Heart right ventricle (tissue), 16 donors: ENCODE measurements at regions not wholly inside any gene's neighbourhood (a gene's known extent, or its start where the extent isn't known, plus 50 kb on each side); places are given as distances from the start of the nearest gene placed in this dataset.

ENCODE experiments used
- ATAC-seq, 8 donors: fragments of 200-7000 bp; cut with Tn5 transposase; one replicate each; pipeline ENCODE4 v1.9.1; 2020; ENCODE audit warnings: mild to moderate bottlenecking in 8 of 8, moderate library complexity in 8 of 8, moderate number of reproducible peaks in 1 of 8
- DNase-seq, 2 donors: peaks; one replicate each; pipeline ENCODE4 v3.0.0-alpha.2; 2020
- H3K27ac ChIP-seq, 10 donors: fragments of 200-600 bp; sonication (generic) in 2 of 10; one replicate each; pipeline versions ENCODE4 v1.5.0 to v1.8.0; 2020 to 2022; ENCODE audit warnings: mild to moderate bottlenecking in 3 of 10
- H3K27me3 ChIP-seq, 7 donors: fragments of 200-600 bp; one replicate each; pipeline ENCODE4 v1.8.0; 2021 to 2022; ENCODE audit warnings: mild to moderate bottlenecking in 2 of 7
- H3K36me3 ChIP-seq, 9 donors: fragments of 200-600 bp; sonication (generic) in 1 of 9; one replicate each; pipeline versions ENCODE4 v1.5.0 to v1.8.0; 2020 to 2022; ENCODE audit warnings: mild to moderate bottlenecking in 2 of 9
- H3K4me1 ChIP-seq, 9 donors: fragments of 200-600 bp; sonication (generic) in 1 of 9; one replicate each; pipeline versions ENCODE4 v1.5.0 to v1.8.0; 2020 to 2022; ENCODE audit warnings: mild to moderate bottlenecking in 4 of 9
- H3K4me3 ChIP-seq, 10 donors: fragments of 200-600 bp; sonication (generic) in 2 of 10; one replicate each; pipeline versions ENCODE4 v1.5.0 to v1.8.0; 2020 to 2022; ENCODE audit warnings: mild to moderate bottlenecking in 7 of 10, moderate library complexity in 2 of 10
- H3K9me3 ChIP-seq, 11 donors: fragments of 200-600 bp in 10 of 11; sonication (generic) in 2 of 11; one replicate each; pipeline versions ENCODE4 v1.5.0 to v1.8.0; 2013 to 2022; ENCODE audit warnings: mild to moderate bottlenecking in 2 of 11, control low read depth in 1 of 11, moderate library complexity in 1 of 11
- WGBS, 2 donors: extraction: QIAGEN DNeasy Blood & Tissue Kit; methylation state at CpG; one replicate each; pipeline ENCODE4 v1.1.7; 2013; ENCODE audit warnings: inconsistent platforms in 1 of 2; 5-methylcytosine and 5-hydroxymethylcytosine counted together
- intact Hi-C, 10 donors: fragments of 100-400 bp; cut with DNase I; formaldehyde crosslinking; loops; one replicate each; pipeline versions ENCODE4 v1.11.1 to v1.14.2; 2022
- TF ChIP-seq, protein P1 (sequence below), 9 donors: fragments of 200-600 bp; sonication (generic) in 2 of 9; IDR thresholded peaks; one replicate each; pipeline versions ENCODE4 v1.5.0 to v1.8.0; 2021 to 2022; ENCODE audit warnings: antibody characterized with exemption in 9 of 9, mild to moderate bottlenecking in 5 of 9, moderate library complexity in 1 of 9
- donor health status: Arrhythmogenic right ventricular cardiomyopathy.
- donor health status: ischemic (EF 13 %, LVEDD 7.1; RV severe dilation, severe dysfunction).
- donor health status: healthy with polysubstance abuse.
- donor health status: DM: no; HTN: yes; CAD: no.
- donor health status: DM: no; HTN: no; CAD: no.
- donor health status: ischemic (EF 25% LVEDD 6.9; RV normal size, moderate dysfunction).
- donor health status: ischemic (EF 25% LVEDD 5.7; RV mildly dilated, moderate dysfunction).
- donor health status: healthy.
- donor health status: DM: yes; HTN: yes; CAD: no.
- donor health status: Ischemic cardiomyopathy.
- donor health status: ischemic (EF 35%, LVEDD 5.7; RV mildly dilated, moderate dysfunction).
- donor health status: nonischemic (EF 11% LVEDD 7.7; RV severe dilation, severe dysfunction).
- donor health status: DM: yes; HTN: yes; CAD: no.
- donor health status: PGD.
- donor health status: ischemic (EF 29% LVEDD 5.4; RV normal size, mild dysfunction).
- donor health status: nonischemic (EF 23%, LVEDD 6.1; RV moderate dilation, normal function).

DNA sequence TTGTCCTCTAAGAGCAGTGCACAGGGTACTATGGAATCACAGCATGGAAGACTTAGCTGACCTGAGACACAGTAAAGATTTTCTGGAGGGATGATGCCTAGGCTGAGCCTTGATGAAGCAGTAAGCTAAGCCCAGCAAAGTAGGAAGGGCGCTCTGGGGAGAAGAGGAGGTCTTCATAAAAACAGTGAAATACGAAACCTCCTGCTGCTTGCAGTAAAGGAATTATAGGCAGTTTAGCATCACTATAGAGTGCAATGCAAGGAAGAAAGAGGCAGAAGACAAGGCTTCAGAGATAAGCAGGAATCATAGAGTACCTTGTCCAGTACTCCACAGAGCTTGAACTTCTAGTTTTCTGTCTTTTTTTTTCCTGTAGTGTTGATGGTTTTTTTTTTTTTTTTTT lies 555.7 kb upstream of the CADM1 start:
- Histone ChIP-seq H3K36me3 (no peaks in the 10 kb centered on the region), H3K9me3 (no peaks in the 10 kb centered on the region), H3K4me3 (no peak overlapping the region), H3K4me1 (peaks cover 0 to 13% (median 4%) of the 10 kb centered on the region in 9 donors), H3K27me3 (peaks cover 0 to 16% (median 2%) of the 10 kb centered on the region in 7 donors), H3K27ac (no peak overlapping the region)
- intact Hi-C loops = no loop called here
- ATAC-seq (no peak), DNase-seq (no peak)
- TF ChIP-seq, protein P1, sequence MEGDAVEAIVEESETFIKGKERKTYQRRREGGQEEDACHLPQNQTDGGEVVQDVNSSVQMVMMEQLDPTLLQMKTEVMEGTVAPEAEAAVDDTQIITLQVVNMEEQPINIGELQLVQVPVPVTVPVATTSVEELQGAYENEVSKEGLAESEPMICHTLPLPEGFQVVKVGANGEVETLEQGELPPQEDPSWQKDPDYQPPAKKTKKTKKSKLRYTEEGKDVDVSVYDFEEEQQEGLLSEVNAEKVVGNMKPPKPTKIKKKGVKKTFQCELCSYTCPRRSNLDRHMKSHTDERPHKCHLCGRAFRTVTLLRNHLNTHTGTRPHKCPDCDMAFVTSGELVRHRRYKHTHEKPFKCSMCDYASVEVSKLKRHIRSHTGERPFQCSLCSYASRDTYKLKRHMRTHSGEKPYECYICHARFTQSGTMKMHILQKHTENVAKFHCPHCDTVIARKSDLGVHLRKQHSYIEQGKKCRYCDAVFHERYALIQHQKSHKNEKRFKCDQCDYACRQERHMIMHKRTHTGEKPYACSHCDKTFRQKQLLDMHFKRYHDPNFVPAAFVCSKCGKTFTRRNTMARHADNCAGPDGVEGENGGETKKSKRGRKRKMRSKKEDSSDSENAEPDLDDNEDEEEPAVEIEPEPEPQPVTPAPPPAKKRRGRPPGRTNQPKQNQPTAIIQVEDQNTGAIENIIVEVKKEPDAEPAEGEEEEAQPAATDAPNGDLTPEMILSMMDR (IDR thresholded peaks at IDR 0.05) = no peak
- 81 to 82% methylated on average over 2 of the region's 2 CpGs for WGBS, 2 donors

- TF ChIP-seq, protein P1 (IDR thresholded peaks at IDR 0.05) = no peak
- peaks cover 0 to 33% (median 7%) of the 10 kb centered on the region in 7 donors for H3K27me3 ChIP-seq
- no peak for ATAC-seq
Observed at GRCh38 chr11:116057000-116057399, 552.8 kb upstream of the CADM1 start.

GRCh38 chr11:116055064-116055463 lies 550.8 kb upstream of the CADM1 start:
- H3K36me3 ChIP-seq = no peaks in the 10 kb centered on the region
- TF ChIP-seq, protein P1 (IDR thresholded peaks at IDR 0.05) = no peak
- peaks cover 0 to 33% (median 8%) of the 10 kb centered on the region in 7 donors for H3K27me3 ChIP-seq
- H3K9me3 ChIP-seq = no peaks in the 10 kb centered on the region
- WGBS, 2 donors = 84 to 94% methylated on average over 2 of the region's 2 CpGs
- ATAC-seq (no peak), DNase-seq (no peak)
- H3K4me1 ChIP-seq = no peaks in the 10 kb centered on the region
- no peak overlapping the region for H3K4me3 ChIP-seq
- no peak overlapping the region for H3K27ac ChIP-seq
- intact Hi-C loops = no loop called here

More at GRCh38 chr11:116057000-116057399, 552.8 kb upstream of the CADM1 start:
- intact Hi-C loops = no loop called here
- 65 to 72% methylated on average over 3 of the region's 3 CpGs for WGBS, 2 donors
- Histone ChIP-seq H3K9me3 (no peaks in the 10 kb centered on the region), H3K27ac (no peak overlapping the region), H3K36me3 (no peaks in the 10 kb centered on the region), H3K4me3 (no peak overlapping the region), H3K4me1 (peaks cover 0 to under 1% (median 0%) of the 10 kb centered on the region in 9 donors)
- DNase-seq = no peak

- no peak for DNase-seq
- H3K4me3 ChIP-seq = no peak overlapping the region
- no peak for ATAC-seq
- H3K9me3 ChIP-seq = no peaks in the 10 kb centered on the region
- intact Hi-C loops = no loop called here
- H3K36me3 ChIP-seq = no peaks in the 10 kb centered on the region
- H3K27me3 ChIP-seq = peaks cover 0 to 33% (median 8%) of the 10 kb centered on the region in 7 donors
- TF ChIP-seq, protein P1 (IDR thresholded peaks at IDR 0.05) = no peak
- H3K27ac ChIP-seq = no peak overlapping the region
- H3K4me1 ChIP-seq = peaks cover 0 to 5% (median 0%) of the 10 kb centered on the region in 9 donors
- 41 to 50% methylated on average over 6 of the region's 6 CpGs for WGBS, 2 donors
Observed at GRCh38 chr11:116053548-116053919, 549.3 kb upstream of the CADM1 start.
